ENCODE measurements at regions not wholly inside any gene's neighbourhood (a gene's known extent, or its start where the extent isn't known, plus 50 kb on each side); places are given as distances from the start of the nearest gene placed in this dataset.

DNA sequence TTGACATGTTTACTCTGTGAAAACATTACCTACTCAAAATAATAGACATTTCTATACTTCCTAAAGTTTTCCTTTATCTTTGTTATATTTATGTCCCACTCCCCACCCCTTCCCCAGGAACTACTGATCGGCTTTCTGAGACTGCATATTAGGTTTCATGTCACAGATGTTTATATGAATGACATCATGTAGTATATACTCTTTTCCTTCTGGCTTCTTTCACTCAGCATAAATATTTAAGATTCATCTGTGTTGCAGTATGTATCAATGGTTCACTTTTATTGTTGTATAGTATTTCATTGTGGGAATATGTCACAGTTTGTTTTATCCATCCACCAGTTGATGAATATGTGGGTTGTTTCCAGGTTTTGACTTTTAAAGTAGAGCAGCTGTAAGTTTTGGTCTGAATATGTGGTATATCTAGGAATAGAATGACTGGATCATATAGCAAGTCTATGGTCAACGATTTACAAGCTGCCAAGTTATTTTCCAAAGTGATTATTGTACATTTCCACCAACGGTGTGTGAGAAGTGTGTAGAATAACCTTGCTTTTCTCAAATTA, 73.8 kb upstream of the CAV2 start:
- DNase-seq = no peak

DNA sequence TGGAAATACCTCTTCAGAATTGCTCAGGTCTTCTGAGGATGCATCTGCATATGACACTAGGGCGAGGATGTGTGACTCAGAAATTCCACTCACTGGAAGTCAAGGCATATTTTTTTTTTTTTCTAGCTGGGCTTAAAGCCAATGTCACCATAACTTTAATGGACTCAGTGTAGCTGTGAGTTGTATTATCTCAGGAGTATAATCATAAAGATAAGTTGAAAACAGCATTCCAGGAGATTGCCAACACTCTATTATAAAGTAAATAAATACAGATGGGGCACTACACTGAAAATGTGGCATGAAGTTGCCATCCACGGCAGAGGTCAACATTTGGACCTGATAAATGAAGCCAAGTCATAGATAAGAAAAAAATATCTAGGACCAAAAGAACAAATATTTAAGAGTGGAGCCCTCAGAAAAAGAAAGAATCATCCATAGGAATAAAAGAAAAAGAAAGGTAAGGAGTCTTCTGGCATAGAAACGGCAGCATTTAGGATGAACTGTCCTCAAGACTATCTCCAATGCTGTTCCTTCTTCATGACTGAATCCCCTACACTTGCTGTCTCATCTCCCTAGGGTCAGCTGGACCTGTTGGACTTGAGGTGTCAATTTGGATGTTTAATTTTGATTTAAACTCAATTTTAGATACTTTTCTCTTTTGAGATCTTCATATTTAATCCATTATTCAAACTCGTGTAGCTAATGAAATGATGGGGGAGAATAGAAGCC, 72.9 kb upstream of the CAV2 start:
- DNase-seq = no peak

DNA sequence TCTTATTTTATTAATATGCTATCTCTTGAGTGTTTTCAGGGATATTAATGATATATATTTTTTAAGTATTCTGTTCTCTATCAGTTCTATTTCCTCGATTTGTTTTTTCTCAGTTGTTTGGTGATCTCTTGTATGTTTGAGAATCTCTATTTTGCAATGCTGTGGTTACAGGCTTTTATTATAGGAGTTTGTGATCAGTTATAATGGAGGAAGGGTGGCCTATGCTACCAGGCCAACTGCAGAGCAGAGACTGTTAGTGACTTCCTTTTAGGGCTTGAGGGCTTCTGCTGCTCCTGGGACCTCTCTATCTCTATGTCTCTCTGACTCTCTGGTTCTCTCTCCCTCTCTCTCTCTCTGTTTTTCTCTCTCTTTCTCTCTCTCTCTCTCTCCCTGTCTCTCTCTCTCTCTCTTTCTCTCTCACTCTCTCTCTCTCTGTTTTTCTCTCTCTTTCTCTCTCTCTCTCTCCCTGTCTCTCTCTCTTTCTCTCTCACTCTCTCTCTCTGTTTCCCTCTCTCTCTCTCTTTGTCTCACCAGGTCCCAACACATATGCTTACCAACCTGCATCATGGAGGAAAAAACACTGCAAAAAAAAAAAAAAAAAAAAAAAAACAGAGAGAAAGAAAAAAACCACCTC, 69.4 kb upstream of the CAV2 start:
- DNase-seq = no peak

DNA sequence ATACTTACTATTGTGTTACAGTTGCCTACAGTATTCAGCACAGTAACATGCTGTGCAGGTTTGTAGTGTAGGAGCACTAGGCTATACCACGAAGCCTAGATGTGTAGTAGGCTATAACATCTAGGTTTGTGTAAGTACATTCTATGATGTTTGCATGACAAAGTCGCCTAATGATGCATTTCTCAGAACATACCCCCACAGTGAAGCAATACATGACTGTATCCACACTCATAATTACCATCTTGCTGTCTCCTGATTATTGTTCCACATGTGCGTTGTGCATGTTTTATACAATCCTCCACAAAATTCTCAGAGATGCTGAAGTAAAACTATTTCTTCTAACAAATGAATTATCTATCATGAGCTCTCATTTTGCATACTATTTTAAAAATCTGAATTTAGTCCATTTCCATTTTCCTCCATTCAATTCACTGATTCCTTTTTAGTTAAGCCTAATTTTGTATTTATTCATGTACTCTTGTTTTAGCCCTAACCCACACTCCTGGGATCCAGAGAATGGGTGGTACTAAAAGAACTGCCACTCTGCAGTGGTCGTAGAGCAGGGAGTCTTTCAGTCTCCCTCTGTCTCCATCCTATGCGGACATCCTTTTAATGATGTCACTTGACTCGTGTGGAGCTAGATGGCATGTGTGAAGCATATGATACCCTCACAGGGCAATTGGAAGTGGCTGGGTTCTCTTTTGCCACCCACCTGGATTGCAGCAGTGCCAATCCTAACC, 67.6 kb upstream of the CAV2 start:
- DNase-seq = no peak

DNA sequence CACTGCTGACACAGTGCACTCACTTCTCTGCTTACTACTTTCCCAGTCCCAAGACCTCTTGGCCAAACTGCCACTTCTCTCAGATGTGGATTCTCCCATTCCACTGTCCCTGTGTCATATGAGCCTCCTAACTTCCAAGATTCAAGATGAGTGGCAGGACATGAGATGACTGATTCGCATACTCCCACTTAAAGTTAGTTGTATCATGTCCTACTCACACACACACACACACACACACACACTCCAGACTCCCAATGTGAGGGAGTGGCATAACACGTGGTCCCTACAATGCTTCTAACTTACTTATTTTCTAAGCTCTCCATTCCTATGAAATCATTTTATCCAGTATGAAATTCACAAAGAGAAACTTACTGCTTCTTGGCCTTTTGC, 67.0 kb upstream of the CAV2 start:
- DNase-seq = no peak

DNA sequence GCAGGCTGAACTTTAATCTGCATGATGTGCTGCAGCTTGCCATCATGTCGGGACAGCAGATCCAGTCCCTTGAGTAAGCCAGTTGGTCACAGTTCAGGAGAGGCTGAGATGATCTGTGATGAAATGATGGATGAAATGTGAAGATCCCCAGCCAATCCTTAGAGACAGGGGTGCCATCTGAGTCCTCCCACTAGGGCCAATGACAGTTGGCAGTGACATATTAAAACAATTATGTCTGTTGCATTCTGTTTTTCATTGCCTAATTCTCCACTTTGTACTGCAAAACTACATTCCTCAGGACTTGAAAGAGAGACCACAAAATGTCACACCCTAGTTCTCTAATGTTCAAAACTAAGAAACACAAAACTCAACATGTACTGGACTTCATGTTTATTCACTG, 66.3 kb upstream of the CAV2 start:
- DNase-seq = no peak

DNA sequence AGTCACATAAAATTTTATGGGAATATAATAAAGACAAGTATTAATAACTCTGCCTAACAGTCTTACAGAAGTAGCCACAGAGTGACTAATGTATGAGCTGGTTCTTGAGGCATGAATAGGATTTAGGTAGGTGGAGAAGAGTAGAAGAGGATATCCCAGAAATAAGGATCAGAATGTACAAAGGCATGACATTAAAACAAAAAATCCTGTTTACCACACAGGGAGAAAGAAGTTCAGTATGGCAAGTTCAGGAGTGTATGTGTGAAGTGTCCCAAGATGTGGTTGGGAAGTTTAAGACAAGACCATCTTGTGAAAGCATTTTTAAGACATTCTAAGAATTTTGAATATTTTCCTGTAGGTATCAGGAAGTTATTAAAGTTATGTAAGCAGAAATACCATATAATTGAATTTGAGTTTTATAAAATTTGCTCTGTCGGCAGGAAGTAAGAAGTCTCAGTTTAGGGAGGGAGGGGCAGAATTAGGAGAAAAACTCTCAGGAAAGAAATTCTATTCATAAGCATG, 64.7 kb upstream of the CAV2 start:
- DNase-seq = no peak

DNA sequence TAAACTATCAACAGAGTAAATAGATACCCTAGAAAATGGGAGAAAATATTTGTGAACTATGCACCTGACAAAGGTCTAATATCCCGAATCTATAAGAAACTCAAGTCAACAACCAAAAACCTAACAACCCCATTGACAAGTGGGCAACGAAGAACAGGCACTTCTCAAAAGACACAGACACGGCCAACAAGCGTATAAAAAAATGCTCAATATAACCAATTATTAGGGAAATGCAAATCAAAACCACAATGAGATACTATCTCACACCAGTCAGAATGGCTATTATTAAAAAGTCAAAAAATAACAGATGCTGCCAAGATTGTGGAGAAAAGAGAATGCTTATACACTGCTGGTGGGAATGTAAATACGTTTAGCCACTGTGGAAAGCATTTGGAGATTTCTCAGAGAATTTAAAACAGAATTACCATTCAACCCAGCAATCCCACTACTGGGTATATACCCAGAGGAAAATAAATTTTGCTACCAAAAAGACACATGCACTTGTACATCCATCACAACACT, 63.2 kb upstream of the CAV2 start:
- no peak for DNase-seq

DNA sequence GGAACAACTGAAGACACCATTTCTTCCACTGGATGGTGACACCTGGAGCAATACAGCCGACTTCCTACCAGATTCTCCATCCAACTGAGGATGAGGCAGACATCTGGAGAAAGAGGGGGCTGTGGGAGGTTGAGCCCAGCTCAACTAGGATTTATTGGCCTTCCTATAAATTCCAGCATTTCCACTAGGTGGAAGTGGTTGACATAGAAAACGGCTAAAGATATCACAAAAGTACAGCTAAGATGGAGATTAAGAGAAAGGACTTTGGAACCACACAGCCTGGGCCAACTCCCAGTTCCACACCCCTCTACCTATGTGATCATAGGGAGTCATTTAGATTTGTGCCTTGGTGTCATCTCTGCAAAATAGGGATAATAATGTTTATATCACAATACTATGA, 61.3 kb upstream of the CAV2 start:
- peak; percentile 8 for DNase-seq

DNA sequence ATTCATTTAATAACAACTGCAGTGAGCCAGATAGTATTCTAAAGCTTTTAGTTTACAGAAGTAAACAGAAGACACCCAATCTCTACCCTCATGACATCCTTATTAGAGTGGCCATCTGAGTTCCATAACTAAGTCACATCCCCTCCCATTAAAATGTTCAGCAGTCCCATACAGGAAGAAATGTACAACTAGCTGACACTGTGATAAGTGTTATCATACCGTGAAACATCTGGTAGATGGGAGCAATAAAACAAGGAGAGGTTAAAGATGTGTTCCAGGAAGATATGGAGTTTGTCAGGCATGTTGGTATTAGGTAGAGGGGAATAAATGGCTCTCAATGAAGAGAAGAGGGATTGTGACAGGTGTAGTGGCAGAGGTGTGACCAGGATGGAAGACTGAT, 60.5 kb upstream of the CAV2 start:
- DNase-seq = no peak

DNA sequence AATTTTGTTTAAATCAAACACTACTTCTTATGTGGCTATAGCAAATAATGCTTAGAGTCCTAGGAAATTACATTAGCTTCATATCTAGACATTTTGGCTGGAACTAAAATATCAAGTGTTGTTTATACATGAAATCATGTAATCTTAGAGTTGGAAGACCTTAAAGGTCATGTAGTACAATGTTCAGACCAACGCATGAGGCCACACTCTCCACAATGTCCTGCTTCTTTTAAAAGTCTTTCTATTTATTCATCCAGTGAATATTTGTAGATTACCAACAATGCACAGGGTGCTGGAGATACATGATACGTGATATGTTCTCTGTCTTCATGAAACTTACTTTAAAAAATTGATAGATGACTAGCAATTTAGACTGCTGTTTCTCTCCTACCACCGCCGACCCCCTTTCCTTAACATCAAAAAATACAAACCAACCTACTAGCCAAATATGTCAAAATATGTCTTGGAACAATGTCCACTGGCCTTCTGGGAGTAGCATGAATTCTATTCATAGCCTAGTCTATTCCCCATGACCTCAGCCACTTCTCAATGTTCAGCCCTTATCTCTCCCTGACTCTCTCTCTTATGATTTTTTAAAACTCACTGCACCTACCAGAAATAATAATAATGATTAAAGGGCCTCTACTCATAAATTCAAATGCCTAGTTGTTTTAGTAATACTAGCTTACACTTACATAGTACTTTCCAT, 59.5 kb upstream of the CAV2 start:
- DNase-seq = no peak

DNA sequence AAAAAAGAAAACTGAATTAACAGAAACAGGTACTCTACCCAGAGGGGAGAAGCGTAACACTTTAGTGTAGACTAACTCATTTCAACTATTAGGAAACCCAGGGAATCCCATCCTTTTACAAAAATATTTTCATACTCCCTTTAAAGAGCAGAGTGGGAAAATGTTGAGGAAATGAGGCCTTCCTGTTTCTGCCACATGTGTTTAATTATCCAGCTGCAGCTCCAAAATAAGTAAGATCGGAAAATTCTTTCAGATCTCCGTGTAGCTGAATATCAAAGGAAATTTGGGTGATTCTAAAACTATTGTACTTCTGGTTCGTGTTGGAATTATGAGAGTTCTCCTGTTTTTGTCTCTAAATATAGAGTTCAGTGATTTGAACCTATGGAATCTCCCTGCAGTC, 58.0 kb upstream of the CAV2 start:
- no peak for DNase-seq

DNA sequence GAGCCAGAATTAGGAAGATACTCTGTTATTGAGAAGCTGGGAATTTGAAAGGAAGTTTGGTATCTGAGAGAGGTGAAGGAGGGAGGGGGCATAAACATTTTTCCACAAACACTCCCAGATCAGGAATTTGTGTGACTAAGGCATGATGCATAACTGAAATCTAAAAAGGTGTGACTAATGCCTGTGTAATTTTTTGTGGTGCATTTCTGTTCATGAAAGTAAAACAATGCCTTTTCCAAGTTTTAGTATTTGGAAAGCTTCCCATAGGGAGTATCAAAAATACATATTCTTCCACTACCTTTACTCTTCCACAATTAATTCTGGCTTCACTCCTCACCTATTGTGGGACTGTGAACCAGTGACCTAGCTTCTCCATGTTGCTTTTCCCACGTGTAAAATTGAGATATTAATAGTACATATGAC, 56.4 kb upstream of the CAV2 start:
- no peak for DNase-seq

DNA sequence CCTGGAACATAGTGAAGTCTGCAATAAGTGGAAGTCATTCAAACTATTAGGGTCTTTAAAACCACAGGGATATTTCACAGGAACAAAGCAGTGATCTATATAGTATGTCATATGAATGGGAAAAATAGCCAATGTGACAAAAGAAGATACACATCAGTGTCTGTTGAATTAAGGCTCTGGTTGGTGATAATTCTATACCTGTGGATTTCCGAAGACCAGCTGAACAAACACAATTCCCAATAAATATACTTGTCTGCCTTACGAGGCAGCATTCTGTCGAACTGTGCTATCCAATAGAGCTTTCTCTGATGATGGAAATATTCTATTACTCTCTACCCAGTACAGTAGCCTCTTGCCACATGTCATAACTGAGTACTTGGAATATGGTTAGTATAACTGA, 55.9 kb upstream of the CAV2 start:
- DNase-seq = no peak

DNA sequence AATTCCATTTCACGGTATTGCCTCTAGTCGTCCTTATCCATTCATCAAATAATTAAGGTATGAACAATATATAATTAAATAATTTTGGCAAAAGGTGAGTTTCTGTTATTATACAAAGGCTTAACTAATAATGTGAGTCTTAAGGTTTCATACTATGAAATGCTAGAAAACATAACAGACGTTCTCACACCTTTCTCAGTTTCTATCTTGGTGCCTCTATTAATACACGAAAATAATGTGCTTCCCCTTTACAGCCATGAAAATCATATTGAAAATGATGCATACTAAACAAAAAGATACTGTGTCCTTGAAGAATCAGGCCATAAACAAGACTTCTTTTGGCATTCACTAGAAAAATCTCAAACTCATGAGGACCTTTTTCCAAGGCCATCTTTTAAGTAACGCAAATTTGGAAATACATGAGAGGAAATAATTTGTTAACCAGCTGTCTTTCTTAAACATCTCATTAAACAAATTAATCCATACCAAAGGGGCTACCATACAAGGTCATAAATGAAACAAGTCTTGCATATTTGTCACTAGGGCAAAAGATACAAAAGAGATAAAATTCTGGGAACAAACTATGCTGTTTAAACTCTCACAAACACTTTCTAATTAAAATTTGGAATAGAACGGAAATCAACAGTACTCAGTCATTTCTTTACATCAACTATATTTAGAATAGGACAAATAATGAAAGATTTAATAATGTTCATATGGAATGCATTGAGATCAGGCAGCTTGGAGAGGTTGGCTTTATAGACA, 53.9 kb upstream of the CAV2 start:
- no peak for DNase-seq

DNA sequence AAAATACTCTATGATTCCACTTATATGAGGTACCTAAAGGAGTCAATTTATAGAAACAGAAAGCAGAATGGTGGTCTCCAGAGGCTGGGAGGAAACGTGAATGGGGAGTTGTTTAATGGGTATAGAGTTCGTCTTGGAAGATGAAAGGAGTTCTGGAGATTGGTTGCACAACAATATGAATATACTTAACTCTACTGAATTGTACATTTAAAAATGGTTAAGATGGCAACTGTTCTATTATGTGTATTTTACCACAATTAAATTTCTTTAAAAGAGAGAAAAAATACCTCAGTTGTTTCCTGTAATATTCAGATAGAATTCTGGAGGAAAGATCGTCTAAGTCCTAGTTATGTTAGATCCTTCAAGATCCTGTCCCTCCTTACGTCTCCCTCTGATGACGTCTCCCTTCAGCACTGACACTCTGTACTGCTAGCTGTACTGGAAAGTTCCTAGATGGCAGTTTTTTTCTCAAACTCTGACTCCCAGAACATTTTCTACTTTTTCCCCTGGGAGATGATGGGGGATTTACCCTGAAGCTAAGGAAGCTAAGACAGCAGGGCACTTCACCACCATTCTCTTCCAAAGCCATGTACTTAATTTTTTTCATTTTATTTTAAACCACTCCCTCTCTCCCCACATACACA, 53.2 kb upstream of the CAV2 start:
- DNase-seq = no peak

DNA sequence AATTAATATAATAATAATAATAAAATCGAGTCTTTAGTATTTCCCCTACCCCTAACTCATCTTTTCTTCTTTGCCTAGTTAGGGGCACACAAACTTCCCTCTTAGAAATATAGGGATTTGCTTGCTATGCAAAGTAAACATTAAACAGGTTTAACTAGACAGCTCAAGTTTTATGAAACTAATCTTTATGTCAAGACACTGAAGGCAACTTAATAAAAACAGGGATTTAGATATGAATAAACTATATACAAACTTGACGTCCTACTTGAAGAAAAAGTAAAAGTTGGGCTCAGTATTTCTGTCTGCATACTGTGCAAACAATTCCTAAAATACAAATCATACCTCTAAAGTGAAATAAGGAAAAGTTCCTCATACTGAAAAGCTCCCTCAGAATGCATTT, 52.1 kb upstream of the CAV2 start:
- no peak for DNase-seq

DNA sequence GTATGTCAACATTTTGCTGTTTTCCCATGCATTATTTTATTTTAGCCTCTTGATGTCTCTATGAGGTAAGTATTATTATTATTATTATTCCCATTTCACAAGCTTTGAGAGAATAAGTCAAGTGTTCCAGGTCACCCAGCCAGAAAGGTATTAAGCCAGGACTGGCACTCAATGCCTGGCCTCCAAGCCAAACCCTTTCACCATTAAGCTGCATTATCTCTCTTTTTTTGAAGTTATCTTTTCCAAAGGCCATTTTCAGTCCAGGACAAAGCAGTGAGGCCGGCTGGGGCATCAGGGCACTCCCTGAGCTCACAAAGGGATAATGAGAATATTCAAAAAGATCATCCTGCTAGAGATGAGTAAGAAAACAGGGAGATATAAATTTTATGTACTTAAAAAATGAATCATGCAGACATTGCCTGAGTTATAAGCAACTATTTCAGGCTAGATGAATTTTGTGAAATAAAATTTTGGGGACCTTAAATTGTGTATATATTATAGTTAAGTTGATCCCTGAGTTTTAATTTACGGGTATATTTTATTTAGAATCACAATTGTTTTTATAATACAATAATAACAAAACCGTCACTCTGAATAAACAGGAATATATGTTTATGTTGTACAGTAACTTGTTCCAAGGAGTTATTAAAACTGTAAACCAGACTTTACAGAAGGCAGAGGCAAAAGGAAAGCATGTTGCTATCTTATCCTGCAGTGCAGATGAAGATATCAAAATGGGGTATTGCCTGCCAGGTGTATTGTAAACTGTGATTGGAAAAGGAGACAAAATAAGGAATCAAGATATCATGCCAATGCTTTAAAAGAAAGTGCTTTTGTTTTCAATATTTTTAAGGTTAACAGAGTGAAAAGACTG, 51.3 kb upstream of the CAV2 start:
- no peak for DNase-seq

DNA sequence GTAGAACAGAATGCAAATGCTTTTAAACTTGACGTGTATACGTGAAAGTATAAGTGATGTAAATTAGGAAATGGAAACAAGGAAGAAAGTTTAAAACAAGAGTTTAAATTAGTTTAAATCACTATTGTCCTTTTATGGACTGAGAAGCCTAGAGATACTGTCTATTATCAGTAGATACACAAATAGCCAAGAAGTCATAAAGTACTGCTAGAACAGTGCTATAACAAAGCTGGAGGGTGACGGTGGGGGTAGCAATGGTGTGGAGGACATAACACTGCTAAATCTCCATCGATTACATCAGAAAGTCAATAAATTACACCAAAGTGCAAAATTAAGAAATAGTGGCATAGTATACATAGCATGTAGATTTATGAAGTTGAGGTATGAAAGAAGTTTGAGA, 50.1 kb upstream of the CAV2 start:
- no peak for DNase-seq
